ENCODE measurements at regions not wholly inside any gene's neighbourhood (a gene's known extent, or its start where the extent isn't known, plus 50 kb on each side); places are given as distances from the start of the nearest gene placed in this dataset.

DNA sequence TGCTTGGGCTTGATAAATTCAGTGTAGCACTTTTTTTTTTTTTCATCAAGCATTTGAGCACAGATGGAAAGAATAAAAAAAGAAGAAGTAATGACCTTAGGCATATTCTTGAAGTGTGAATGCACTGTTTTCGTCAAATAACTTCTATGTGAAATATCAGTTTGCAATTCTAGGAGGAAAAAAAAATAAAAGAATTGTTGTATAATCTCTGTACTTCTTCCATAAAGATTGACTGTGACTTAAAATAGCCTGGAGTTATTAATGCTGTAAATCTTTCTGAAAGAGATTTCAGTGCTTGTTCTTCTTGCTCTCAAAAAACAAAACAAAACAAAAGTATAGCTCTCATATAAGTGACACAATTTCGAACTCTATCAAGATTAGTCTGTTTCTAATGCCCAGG lies 536.9 kb upstream of the ZNF608 start:
- DNase-seq (ENCODE audit: low read depth in 3 of 3) = no peak

DNA sequence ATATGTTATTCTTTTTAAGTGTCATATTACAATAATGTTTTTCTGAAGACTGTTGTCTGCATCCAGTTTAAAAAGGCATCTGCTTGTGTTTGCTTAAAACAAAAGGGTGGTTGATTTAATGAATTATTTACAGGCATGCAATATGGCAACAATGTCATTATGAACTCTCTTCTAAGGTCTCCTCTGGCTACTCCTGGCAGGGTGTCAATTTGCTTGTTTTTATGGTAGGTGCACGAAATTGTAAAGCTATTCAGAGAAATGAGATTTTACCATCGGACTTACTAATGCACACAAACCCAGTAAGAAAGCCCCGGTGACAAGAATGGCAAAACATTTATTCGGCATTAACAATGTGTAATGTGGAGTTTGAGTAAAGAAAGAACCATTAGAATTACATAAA lies 539.8 kb upstream of the ZNF608 start:
- no peak for DNase-seq (ENCODE audit: low read depth in 3 of 3)

DNA sequence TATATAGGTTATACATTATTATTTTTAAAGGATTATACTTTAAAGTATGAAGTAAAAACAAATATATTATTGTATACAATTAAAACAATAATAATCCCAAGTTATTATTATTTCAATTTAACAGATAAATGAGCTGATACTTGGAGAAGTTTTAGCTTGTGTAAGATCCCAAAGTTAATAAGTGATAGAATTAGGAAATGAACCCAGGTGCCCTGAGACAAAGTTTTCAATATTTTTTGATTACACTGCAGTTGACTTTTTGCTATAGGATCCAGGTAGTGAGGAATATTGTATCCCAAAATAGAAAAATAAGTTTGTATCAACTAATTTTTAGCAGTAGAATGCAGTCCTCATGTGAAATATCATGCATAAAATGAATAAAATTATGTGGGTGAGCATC lies 543.2 kb upstream of the ZNF608 start:
- no peak for DNase-seq (ENCODE audit: low read depth in 3 of 3)

DNA sequence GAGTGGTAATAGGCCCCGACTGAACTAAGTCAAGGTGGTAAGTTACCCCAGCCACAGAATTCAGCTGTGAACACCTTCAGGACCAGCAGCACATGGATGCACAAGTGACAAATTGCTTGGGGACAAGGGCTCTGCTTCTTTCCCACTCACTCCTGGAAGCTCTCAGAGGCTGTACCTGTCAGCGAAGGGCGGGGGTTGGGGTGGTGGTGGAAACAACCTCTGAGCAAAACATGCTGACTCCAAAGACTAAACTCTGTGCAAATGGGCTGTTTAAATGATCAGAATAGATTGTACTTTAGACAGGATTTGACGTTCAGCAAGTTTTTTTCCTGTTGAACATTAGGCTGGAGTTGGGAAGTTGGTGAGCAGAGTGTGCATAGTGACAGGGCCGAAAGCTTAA lies 544.5 kb upstream of the ZNF608 start:
- DNase-seq (ENCODE audit: low read depth in 3 of 3) = no peak

DNA sequence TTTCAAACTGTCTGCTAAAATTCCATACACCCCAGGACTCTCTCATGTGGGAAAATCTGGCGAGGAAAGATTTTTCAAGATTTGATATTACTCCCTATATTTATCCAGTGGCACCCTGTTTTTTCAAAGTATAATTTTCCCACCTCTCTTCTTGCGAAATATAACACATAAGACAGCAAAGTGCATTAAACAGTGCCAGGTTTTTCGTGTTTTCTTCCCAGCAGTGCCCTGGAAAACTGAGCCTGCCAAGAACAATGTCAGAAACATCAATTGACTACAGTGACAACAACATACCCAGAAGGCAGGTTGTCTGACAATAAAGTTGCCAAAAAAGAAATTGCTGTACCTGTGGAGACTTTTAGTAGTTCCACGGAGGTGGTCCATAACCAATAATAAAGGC lies 545.0 kb upstream of the ZNF608 start:
- no peak for DNase-seq (ENCODE audit: low read depth in 3 of 3)

DNA sequence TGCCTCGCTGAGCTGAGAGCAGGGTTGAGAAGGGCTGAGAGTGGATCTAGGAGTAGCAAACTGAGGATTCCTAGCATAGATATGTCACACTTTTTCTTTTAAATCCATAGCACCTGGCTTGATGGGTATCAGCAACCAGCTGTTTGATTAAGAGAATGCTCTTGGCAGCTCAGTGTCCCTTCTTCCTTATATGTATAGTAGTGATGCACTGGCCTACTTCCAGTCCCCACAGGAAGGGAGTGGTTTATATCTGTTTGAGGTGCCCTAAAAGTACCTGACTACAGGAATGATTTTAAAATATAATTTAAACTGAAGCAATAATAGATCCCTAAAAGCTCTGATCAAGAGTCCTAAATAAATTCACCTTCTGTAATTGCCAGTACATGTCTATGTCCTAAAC lies 546.8 kb upstream of the ZNF608 start:
- no peak for DNase-seq (ENCODE audit: low read depth in 3 of 3)

DNA sequence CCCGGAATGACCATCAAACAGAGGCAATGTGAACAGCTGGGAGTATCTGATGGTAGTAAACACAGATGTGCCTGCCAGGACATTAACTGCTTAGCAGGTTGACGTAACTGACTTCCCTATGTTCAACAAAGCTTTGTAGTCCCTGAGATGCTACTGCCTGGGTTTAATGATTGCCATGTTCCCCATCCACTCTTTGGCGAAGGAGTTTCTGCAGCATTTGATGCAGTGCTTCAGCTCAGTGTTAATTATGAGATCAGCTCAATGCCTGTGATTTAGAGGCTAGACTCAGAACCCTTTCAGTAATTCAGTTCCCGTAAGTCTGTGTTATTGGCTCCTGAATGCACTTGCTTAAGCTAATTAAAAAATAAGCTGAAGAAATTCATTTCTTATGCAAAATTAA lies 547.3 kb upstream of the ZNF608 start:
- no peak for DNase-seq (ENCODE audit: low read depth in 3 of 3)

DNA sequence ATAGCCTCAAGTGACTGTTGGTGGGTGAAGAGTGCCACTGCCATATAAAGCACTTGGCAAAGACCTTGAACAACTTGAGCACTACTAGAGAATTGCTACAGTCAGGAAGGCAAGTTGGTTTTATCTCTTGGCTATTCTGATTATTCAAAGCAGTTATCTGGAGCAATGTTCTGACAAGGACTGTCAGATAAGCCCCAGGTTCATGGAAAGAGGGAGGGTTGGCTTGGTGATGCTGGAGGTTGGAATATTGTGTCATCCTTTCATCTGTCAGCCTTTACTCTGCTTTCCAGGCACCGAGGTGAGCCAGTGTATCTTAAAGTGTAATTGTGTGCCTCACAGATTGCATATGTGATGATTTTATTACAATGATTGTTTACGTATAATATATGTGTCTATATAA lies 548.4 kb upstream of the ZNF608 start:
- no peak for DNase-seq (ENCODE audit: low read depth in 3 of 3)

DNA sequence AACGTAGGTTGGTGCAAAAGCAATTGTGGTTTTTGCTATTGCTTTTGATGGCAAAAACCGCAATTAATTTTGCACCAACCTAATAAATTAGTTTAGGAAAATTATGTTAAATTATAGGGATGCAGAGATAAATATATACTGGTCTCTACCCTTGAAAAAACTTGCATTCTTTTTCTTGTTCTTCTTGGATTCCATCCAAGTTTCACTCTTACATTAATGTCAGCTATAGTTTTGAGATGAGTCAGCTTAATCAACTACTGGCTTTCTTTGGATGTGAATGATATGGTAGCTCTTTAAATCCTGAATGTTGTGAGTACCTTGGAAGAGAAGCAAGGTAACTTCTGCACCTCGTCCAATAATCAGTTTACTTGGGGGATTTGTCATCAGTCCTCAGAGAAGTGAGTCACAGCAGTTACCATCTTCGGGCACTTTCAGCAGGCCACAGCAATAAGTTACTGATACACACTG lies 549.0 kb upstream of the ZNF608 start:
- no peak for DNase-seq (ENCODE audit: low read depth in 3 of 3)

DNA sequence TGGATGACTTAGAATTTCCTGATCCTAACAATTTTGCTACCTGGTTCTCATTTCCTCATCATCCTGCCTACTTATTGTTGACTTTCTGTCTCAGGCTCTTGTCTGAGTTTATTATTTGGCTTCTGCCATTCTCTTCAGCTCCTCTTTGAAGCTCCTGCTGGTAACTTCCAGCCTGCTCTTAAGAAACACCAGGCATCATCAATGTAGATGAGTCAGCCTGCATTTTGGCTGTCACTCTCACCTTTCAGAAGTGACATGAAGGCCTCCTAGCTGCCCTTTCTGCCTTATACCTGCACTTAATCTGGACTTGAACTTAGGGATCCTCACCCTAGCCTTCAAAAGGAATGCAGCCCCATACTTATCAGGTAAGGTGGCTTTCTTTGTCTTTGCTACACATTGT lies 551.8 kb upstream of the ZNF608 start:
- no peak for DNase-seq (ENCODE audit: low read depth in 3 of 3)

DNA sequence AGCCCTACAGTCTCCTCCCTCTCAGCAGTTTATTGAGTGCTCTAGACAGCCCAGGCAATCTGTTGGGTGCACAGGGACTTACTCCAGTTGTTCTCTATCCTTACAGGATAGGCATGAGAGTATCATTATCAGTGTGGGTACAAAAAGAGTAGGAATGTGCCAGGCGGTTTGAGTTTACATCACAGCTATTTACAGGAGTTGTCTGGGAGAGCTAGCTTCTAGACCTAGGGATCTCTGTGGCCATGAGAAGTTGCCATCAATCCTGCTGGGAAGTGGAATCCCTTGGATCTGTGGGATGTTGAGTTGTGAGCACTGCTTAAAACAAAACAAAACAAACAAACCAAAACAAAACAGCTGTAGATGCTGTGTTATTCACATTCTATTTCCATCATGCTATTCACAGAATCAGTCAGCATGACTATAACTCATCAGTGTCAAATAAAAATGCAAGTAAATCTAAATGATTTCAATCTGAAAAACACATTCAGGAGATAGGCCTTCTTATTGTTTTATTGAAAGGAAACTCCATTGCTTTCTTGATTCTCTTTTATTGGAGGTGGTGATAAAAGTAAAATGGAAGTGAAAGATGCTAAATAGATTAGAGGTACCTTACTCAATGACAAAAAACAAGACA lies 552.4 kb upstream of the ZNF608 start:
- DNase-seq (ENCODE audit: low read depth in 3 of 3) = no peak

DNA sequence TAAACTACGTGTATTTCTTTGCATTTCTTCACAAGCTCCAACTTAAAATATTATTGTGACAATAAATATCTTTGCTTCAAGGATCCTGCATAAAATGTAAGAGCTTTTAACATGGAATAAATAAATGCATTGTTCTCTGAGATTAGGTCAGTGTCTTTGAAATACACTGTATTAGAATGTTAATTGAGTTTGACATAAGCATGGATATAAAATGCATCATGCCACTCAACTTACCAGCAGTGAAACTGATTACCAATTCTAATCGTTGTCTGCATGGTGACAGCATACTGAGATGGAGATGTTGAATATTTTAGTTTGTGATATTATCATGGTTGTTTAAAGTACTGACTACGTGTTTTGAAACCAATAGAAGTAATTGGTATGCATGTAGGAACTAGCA lies 555.3 kb upstream of the ZNF608 start:
- DNase-seq (ENCODE audit: low read depth in 3 of 3) = no peak

DNA sequence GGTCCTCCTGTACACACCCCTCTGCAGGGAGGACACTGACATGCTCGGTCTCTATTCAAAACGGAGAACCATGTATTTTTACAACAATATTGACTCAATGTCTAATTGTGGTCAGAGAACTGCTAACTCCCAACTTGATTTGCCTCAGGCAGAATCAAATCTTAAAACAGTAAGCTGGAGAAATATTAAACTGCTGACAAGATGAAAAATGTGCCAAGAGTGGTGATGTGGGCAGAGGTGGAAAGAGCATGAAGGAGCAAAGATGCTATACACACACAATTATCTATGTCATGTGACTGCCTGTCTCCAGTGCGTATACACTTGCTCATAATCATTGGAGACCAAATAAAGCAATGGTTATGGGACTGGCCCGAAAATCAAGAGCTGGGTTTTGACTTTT lies 556.1 kb upstream of the ZNF608 start:
- no peak for DNase-seq (ENCODE audit: low read depth in 3 of 3)

DNA sequence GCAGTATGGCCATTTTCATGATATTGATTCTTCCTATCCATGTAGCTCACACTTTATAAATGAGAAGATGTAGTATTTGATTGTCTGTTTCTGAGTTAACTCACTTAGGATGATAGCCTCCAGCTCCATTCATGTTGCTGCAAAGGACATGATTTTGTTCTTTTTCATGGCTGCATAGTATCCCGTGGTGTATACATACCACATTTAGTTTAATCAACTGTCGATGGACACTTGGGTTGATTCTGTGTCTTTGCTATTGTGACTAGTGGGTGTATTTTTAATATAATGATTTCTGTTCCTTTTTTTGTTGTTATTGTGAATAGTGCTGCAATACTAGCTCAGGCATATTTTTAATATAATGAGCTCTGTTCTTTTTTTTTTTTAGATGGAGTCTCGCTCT lies 560.3 kb upstream of the ZNF608 start:
- DNase-seq (ENCODE audit: low read depth in 3 of 3) = no peak

DNA sequence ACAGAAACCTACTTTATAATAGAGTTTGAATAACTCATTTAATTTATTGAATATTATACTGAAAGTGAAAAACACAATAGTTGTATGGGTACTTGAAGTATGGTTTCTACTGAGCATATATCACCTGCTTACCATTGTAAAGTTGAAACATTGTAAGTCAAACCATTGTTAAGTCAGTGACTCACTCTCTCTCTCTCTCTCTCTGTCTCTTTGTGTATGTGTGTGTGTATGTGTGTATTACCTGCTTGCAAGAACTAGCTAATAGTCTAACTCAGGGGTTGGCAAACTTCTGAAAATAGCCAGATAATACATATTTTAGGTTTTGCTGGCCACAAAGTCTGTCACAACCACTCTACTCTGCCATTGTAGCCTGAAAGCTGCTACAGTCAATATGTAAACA lies 564.3 kb upstream of the ZNF608 start:
- no peak for DNase-seq (ENCODE audit: low read depth in 3 of 3)

DNA sequence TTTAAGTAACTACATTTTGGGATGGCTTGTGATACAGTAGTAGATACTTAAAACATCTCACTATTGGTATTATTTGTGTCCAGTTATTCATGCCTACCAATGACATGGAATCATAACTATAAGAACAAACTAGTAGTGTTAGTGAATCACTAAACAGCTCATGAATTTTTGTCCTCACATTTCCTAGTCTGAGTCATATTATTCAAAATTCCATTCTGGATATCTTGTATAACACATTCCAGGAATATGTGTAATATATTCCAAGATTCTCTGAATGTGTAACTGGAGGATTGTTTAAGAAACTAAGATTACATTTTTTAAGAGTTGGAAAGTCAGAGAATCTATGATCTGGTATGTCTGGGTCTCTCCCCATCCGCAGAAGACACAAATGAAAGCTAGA lies 565.3 kb upstream of the ZNF608 start:
- no peak for DNase-seq (ENCODE audit: low read depth in 3 of 3)

DNA sequence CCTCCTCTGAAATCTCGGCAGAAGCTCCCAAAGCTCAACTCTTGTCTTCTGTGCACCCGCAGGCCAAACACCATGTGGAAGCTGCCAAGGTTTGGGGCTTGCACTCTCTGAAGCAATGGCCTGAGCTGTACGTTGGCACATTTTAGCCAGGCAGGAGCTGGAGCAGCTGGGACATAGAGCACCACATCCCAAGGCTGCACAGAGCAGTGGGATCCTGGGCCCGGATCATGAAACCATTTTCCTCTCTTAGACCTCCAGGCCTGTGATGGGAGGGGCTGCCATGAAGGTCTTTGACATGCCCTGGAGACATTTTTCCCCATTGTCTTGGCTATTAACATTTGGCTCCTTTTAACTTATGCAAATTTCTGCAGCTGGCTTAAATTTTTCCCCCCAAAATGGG lies 567.1 kb upstream of the ZNF608 start:
- DNase-seq (ENCODE audit: low read depth in 3 of 3) = no peak

DNA sequence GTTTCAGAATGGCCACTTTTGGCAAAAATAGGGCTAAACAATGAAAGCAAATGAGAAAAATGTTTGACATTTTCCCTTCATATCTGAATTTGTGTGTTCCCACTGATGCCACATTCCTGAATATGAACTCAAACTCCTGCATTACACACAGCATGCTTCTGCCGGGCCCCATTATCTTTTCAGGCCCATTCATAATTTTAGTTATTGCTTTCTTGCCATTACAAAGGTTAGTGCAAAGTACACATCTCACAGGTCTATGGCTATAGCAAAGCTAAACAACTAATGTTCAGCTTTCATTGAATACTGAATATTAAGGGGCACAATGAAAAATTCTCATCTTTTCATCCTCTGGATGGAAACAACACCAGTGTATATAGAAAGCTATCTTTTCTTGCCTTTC lies 568.9 kb upstream of the ZNF608 start:
- DNase-seq (ENCODE audit: low read depth in 3 of 3) = no peak

DNA sequence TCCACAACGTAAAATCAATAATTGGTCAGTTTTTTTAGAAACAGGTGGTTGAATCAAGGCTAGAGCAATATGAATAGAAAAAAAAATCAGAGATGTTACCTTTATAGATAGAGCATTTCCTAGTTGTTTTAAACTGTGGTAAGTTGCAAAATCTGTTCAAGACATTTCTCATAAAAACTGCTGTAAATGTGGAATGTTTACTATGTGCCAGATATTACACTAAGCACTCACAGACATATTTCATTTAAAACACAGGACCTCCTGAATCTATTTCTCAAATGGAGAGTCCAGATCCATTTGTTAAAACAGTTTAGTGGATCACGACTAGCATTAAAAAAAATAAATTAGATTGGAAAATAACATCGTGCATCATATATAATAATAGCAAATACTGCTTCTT lies 570.0 kb upstream of the ZNF608 start:
- DNase-seq (ENCODE audit: low read depth in 3 of 3) = no peak

DNA sequence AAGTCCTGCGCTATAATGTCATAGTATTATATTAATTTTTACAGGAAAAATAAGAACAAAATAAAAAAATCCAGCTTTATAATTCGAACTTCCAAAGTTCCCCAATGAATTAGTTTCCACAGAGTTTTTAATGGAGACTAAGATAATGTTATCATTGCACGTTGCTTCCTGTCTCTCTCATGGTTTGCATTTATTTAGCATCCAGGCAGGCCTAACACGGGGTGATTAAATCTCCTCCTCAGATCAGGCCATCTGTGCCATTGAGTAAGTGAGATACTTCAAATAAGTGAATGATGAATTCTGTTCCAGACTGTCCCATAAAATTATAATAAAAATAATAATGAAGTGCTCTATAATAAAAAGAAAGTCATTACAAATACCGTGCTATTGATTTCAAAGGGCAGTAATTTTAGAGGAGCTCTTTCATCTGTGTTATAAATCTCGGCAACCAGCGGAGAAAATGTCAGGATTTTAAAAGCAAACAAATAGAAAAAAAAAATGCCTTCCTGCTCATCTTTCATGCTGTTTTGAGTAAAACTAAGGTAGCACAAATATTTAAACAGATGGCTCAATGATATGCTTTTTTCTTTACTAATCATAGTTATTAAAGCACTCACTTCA lies 570.6 kb upstream of the ZNF608 start:
- DNase-seq (ENCODE audit: low read depth in 3 of 3) = no peak

DNA sequence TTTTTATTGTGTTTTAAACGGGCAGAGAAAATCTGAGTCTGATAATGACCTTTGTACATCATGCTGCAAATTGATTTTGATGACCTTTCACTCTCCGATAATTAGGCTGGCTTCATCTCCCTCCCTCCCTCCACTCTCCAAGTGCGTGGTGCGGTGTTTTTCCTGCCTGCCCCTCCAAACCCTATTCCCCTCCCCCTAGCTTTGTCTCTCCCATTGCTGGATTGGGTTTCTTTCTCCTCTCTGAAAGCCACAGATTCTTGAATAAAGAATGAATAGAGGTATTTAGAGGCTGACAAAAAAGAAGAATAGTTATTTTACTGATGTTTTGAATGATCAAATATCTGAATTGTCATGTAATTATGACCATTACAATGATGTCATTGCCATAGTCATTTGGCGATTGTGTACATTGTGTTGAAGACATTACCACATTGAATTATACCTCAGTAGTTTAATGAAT lies 571.1 kb upstream of the ZNF608 start:
- DNase-seq (ENCODE audit: low read depth in 3 of 3) = no peak

DNA sequence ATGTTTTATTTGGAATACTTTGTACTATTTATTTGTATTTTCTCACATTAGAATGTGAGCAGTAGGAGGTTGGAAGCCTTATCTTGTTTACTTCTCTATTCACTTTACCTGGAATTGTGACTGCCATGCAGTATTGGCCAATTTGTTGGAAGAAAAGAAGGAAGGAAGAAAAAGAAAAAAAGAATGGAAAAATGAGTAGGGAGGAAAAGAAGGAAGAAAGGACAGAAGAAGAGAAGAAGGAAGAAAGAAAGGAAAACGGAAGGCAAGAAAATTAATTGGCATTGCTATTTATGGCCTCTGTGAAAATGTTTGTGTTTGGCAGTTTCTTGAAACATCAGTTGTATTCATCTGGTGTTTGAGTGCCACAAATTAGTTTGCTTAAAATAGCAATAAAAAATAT lies 575.2 kb upstream of the ZNF608 start:
- DNase-seq (ENCODE audit: low read depth in 3 of 3) = no peak

DNA sequence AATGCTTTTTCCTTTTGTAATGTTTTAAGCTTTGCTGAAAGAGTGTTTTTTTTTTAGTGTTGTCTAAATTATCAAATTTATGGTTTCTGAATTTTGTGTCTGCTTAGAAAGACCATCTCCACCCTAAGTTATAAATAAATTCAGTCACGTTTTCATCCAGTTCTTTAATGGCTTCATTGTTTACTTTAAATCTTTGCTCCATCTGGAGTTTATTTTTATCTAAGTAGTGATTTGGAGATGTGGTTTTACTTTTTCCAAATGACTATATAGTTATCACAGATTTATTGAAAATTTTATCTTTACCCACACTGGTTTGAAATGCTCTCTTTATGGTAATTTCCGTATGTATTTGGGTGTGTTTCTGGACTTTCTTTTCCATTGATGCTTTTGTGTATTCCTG lies 577.2 kb upstream of the ZNF608 start:
- no peak for DNase-seq (ENCODE audit: low read depth in 3 of 3)

Data from stimulated activated CD4-positive, alpha-beta T cell treated with anti-CD3 and anti-CD28 coated beads, TNF-alpha, amount 100 ng/mL, for 4 hours (primary cell).